H1 (cell line): ENCODE measurements at regions not wholly inside any gene's neighbourhood (a gene's known extent, or its start where the extent isn't known, plus 50 kb on each side); places are given as distances from the start of the nearest gene placed in this dataset.

Source experiments
- NANOG ChIP-seq: IDR thresholded peaks from 2 replicates; pipeline ENCODE4 v1.6.1; 2011; ENCODE audit warnings: low read length, low read depth, mild to moderate bottlenecking, inconsistent platforms; ENCODE audit not compliant: insufficient read depth, poor library complexity, severe bottlenecking
- RNF2 ChIP-seq: fragments of 200-900, 300-1000 bp; sonication (generic); IDR thresholded peaks from 2 replicates; pipeline ENCODE4 v1.7.1; 2016; ENCODE audit warnings: borderline replicate concordance, low read depth, mild to moderate bottlenecking, antibody characterized with exemption, low read length; ENCODE audit not compliant: poor library complexity, severe bottlenecking; ENCODE audit errors: missing control alignments
- SP2 ChIP-seq: IDR thresholded peaks from 2 replicates; pipeline ENCODE4 v1.6.1; 2012; ENCODE audit warnings: mild to moderate bottlenecking, low read length, inconsistent platforms
- SUZ12 ChIP-seq: fragments of 200-600 bp; sonication (generic); IDR thresholded peaks from 2 replicates; pipeline ENCODE4 v1.6.1; 2012; ENCODE audit warnings: mild to moderate bottlenecking, inconsistent platforms, low read length, moderate library complexity, mixed read lengths
- TF ChIP-seq, protein P1 (sequence below): fragments of 300-600 bp; sonication (generic); IDR thresholded peaks from 2 replicates; pipeline ENCODE4 v1.7.1; 2012; ENCODE audit warnings: low read length, moderate library complexity, mild to moderate bottlenecking, inconsistent platforms; ENCODE audit not compliant: insufficient replicate concordance

DNA sequence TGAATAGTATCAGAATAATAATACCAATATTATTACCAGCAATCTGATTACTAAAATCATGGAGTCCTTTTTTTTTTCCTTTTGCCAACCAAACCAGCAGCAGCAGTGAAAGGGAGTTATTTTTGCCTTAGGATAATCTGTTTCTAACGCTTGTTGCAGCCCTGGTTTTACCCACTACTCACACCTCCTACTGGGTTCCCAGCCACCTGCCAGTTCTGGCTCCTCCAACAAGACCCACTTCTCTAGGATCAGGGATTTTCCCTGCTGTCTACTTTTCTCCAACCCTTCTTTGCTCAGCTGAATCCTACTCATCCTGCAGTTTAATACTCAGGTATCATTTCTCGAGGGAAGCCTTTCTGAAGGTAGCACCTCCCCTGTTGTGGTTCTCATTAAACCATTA lies 96.8 kb upstream of the BCAR3 start (continued):
- TF ChIP-seq, protein P1, sequence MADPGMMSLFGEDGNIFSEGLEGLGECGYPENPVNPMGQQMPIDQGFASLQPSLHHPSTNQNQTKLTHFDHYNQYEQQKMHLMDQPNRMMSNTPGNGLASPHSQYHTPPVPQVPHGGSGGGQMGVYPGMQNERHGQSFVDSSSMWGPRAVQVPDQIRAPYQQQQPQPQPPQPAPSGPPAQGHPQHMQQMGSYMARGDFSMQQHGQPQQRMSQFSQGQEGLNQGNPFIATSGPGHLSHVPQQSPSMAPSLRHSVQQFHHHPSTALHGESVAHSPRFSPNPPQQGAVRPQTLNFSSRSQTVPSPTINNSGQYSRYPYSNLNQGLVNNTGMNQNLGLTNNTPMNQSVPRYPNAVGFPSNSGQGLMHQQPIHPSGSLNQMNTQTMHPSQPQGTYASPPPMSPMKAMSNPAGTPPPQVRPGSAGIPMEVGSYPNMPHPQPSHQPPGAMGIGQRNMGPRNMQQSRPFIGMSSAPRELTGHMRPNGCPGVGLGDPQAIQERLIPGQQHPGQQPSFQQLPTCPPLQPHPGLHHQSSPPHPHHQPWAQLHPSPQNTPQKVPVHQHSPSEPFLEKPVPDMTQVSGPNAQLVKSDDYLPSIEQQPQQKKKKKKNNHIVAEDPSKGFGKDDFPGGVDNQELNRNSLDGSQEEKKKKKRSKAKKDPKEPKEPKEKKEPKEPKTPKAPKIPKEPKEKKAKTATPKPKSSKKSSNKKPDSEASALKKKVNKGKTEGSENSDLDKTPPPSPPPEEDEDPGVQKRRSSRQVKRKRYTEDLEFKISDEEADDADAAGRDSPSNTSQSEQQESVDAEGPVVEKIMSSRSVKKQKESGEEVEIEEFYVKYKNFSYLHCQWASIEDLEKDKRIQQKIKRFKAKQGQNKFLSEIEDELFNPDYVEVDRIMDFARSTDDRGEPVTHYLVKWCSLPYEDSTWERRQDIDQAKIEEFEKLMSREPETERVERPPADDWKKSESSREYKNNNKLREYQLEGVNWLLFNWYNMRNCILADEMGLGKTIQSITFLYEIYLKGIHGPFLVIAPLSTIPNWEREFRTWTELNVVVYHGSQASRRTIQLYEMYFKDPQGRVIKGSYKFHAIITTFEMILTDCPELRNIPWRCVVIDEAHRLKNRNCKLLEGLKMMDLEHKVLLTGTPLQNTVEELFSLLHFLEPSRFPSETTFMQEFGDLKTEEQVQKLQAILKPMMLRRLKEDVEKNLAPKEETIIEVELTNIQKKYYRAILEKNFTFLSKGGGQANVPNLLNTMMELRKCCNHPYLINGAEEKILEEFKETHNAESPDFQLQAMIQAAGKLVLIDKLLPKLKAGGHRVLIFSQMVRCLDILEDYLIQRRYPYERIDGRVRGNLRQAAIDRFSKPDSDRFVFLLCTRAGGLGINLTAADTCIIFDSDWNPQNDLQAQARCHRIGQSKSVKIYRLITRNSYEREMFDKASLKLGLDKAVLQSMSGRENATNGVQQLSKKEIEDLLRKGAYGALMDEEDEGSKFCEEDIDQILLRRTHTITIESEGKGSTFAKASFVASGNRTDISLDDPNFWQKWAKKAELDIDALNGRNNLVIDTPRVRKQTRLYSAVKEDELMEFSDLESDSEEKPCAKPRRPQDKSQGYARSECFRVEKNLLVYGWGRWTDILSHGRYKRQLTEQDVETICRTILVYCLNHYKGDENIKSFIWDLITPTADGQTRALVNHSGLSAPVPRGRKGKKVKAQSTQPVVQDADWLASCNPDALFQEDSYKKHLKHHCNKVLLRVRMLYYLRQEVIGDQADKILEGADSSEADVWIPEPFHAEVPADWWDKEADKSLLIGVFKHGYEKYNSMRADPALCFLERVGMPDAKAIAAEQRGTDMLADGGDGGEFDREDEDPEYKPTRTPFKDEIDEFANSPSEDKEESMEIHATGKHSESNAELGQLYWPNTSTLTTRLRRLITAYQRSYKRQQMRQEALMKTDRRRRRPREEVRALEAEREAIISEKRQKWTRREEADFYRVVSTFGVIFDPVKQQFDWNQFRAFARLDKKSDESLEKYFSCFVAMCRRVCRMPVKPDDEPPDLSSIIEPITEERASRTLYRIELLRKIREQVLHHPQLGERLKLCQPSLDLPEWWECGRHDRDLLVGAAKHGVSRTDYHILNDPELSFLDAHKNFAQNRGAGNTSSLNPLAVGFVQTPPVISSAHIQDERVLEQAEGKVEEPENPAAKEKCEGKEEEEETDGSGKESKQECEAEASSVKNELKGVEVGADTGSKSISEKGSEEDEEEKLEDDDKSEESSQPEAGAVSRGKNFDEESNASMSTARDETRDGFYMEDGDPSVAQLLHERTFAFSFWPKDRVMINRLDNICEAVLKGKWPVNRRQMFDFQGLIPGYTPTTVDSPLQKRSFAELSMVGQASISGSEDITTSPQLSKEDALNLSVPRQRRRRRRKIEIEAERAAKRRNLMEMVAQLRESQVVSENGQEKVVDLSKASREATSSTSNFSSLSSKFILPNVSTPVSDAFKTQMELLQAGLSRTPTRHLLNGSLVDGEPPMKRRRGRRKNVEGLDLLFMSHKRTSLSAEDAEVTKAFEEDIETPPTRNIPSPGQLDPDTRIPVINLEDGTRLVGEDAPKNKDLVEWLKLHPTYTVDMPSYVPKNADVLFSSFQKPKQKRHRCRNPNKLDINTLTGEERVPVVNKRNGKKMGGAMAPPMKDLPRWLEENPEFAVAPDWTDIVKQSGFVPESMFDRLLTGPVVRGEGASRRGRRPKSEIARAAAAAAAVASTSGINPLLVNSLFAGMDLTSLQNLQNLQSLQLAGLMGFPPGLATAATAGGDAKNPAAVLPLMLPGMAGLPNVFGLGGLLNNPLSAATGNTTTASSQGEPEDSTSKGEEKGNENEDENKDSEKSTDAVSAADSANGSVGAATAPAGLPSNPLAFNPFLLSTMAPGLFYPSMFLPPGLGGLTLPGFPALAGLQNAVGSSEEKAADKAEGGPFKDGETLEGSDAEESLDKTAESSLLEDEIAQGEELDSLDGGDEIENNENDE, result no peak
- TF ChIP-seq SUZ12 (no peak), NANOG (no peak), RNF2 (no peak), SP2 (no peak)
